B cell (primary cell): ENCODE measurements at regions not wholly inside any gene's neighbourhood (a gene's known extent, or its start where the extent isn't known, plus 50 kb on each side); places are given as distances from the start of the nearest gene placed in this dataset.

Source experiments
- ATAC-seq: fragments of 200-7000 bp; cut with Tn5 transposase; one replicate; pipeline ENCODE4 v1.10.0; 2021; ENCODE audit warnings: low read depth, mild to moderate bottlenecking, moderate number of reproducible peaks, moderate library complexity
- CTCF ChIA-PET: fragments of 350-600 bp; sonication (Branson Sonifier 250); formaldehyde crosslinking; loops from one replicate; lab custom pipeline; 2021; ENCODE audit warnings: antibody characterized with exemption, inconsistent platforms; lab: Charles Lee
- POLR2A ChIA-PET: fragments of 350-600 bp; sonication (Branson Sonifier 250); formaldehyde crosslinking; loops from one replicate; lab custom pipeline; 2021; ENCODE audit warnings: antibody characterized with exemption; lab: Charles Lee
- DNase-seq: peaks from one replicate; pipeline ENCODE4 v3.0.0; 2013
- H2AFZ ChIP-seq: 2 replicates; pipeline ENCODE4 v1.6.1; 2012; ENCODE audit warnings: mild to moderate bottlenecking, low read depth, low read length; ENCODE audit not compliant: insufficient read depth, poor library complexity, severe bottlenecking
- H3K27ac ChIP-seq, 2 donors: 1 replicate in 1 of 2; 2 replicates in 1 of 2; pipeline ENCODE4 v1.5.1; 2012 to 2013; ENCODE audit warnings: low read length in 2 of 2, mild to moderate bottlenecking in 2 of 2, moderate library complexity in 1 of 2
- H3K27me3 ChIP-seq, 4 experiments: fragments of 200-600 bp in 1 of 4; sonication (generic) in 1 of 4; replicated peaks in 1 of 4; 1 replicate in 2 of 4; 2 replicates in 2 of 4; pipeline versions ENCODE4 v1.6.1 to v1.7.0; 2013 to 2016; ENCODE audit warnings: low read length in 3 of 4, mild to moderate bottlenecking in 2 of 4, mixed read lengths in 1 of 4, moderate library complexity in 1 of 4; ENCODE audit not compliant: insufficient read depth in 4 of 4, control insufficient read depth in 3 of 4; ENCODE audit errors: control extremely low read depth in 1 of 4
- H3K36me3 ChIP-seq, 2 experiments: replicated peaks in 1 of 2; 1 replicate in 1 of 2; 2 replicates in 1 of 2; pipeline versions ENCODE4 v1.6.1 to v1.7.1; 2013; ENCODE audit warnings: low read length in 1 of 2; ENCODE audit not compliant: insufficient read depth in 2 of 2, control insufficient read depth in 1 of 2; ENCODE audit errors: control extremely low read depth in 1 of 2, extremely low read depth in 1 of 2
- H3K4me1 ChIP-seq, 2 donors: fragments of 200-600 bp in 1 of 2; sonication (generic) in 1 of 2; 1 replicate in 1 of 2; 2 replicates in 1 of 2; pipeline versions ENCODE4 v1.5.1 to v1.6.1; 2013 to 2017; ENCODE audit warnings: low read length in 2 of 2; ENCODE audit not compliant: control insufficient read depth in 2 of 2, insufficient read depth in 2 of 2
- H3K4me2 ChIP-seq: replicated peaks from 2 replicates; pipeline ENCODE3; 2012; ENCODE audit warnings: mild to moderate bottlenecking, low read depth, low read length; ENCODE audit not compliant: poor library complexity, severe bottlenecking
- H3K4me3 ChIP-seq, 5 experiments: fragments of 200-600 bp in 1 of 5; sonication (generic) in 1 of 5; 1 replicate in 3 of 5; 2 replicates in 2 of 5; pipeline versions ENCODE4 v1.5.1 to v1.7.0; 2011 to 2016; ENCODE audit warnings: low read length in 4 of 5, mild to moderate bottlenecking in 4 of 5, low read depth in 2 of 5, control low read depth in 1 of 5, moderate library complexity in 1 of 5; ENCODE audit not compliant: insufficient read depth in 1 of 5; ENCODE audit errors: control extremely low read depth in 1 of 5, extremely low read depth in 1 of 5
- H3K79me2 ChIP-seq: fragments of 200-600 bp; sonication (generic); one replicate; pipeline ENCODE4 v1.6.0; 2016; ENCODE audit warnings: low read length; ENCODE audit not compliant: control insufficient read depth, insufficient read depth
- H3K9ac ChIP-seq: fragments of 200-600 bp; sonication (generic); 2 replicates; pipeline ENCODE4 v1.6.1; 2017; ENCODE audit warnings: mild to moderate bottlenecking, low read length, moderate library complexity
- H3K9me3 ChIP-seq, 3 donors: one replicate each; pipeline versions ENCODE4 v1.6.1 to v1.7.1; 2013; ENCODE audit warnings: low read length in 2 of 3; ENCODE audit not compliant: control insufficient read depth in 2 of 3, insufficient read depth in 1 of 3; ENCODE audit errors: control extremely low read depth in 1 of 3
- H4K20me1 ChIP-seq: 2 replicates; pipeline ENCODE4 v1.6.0; 2012; ENCODE audit warnings: mild to moderate bottlenecking, low read length; ENCODE audit not compliant: insufficient read depth, control insufficient read depth, poor library complexity, severe bottlenecking
- H3K27ac Mint-ChIP-seq: one replicate; pipeline ENCODE4 v1.8.0; 2021; ENCODE audit warnings: mixed read lengths
- H3K27me3 Mint-ChIP-seq: one replicate; pipeline ENCODE4 v1.8.0; 2021; ENCODE audit warnings: mixed read lengths
- H3K4me1 Mint-ChIP-seq: one replicate; pipeline ENCODE4 v1.8.0; 2021; ENCODE audit warnings: mixed read lengths
- H3K4me3 Mint-ChIP-seq: one replicate; pipeline ENCODE4 v1.8.0; 2021; ENCODE audit warnings: mixed read lengths
- H3K9me3 Mint-ChIP-seq: one replicate; pipeline ENCODE4 v1.8.0; 2022; ENCODE audit warnings: mixed read lengths; ENCODE audit not compliant: insufficient read depth
- CTCF ChIP-seq: fragments of 200-600 bp; IDR thresholded peaks from one replicate; pipeline ENCODE4 v1.8.0; 2022; ENCODE audit warnings: antibody characterized with exemption, mild to moderate bottlenecking
- EZH2 ChIP-seq: IDR thresholded peaks from 2 replicates; pipeline ENCODE4 v1.6.1; 2012; ENCODE audit warnings: borderline replicate concordance, low read depth, mild to moderate bottlenecking, moderate library complexity, low read length; ENCODE audit not compliant: insufficient read depth, poor library complexity, severe bottlenecking
- WGBS: methylation state at CpG from one replicate; pipeline ENCODE4 v1.1.5; 2013; ENCODE audit warnings: missing lambda C conversion rate; ENCODE audit not compliant: insufficient coverage; 5-methylcytosine and 5-hydroxymethylcytosine counted together
- intact Hi-C: fragments of 100-400 bp; cut with micrococcal nuclease; formaldehyde crosslinking; loops from one replicate; pipeline ENCODE4 v1.10.0; 2022

- CTCF ChIA-PET = no interaction called here
- TF ChIP-seq CTCF (no peak), EZH2 (no peak)
- H3K4me1 Mint-ChIP-seq = no peaks in the 10 kb centered on the region
- H3K9ac ChIP-seq = no peak overlapping the region
- no peaks in the 10 kb centered on the region for H3K27me3 ChIP-seq
- no peaks in the 10 kb centered on the region for H3K9me3 Mint-ChIP-seq
- peaks cover 0 to 2% (median 0%) of the 10 kb centered on the region in 3 donors for H3K9me3 ChIP-seq
- H3K36me3 ChIP-seq = no peaks in the 10 kb centered on the region
- H4K20me1 ChIP-seq = no peaks in the 10 kb centered on the region
- no peak overlapping the region for H3K4me3 Mint-ChIP-seq
- H3K27ac ChIP-seq = no peak overlapping the region
- no peak overlapping the region for H3K4me2 ChIP-seq
- no peaks in the 10 kb centered on the region for H3K4me1 ChIP-seq
- H3K4me3 ChIP-seq = no peak overlapping the region
- intact Hi-C loops = no loop called here
- no peak overlapping the region for H3K27ac Mint-ChIP-seq
- no CpG with 5 or more reads among the region's 1 CpG for WGBS
- POLR2A ChIA-PET = no interaction called here
- no peaks in the 10 kb centered on the region for H3K79me2 ChIP-seq
- DNase-seq (no peak), ATAC-seq (no peak)
- H3K27me3 Mint-ChIP-seq = no peaks in the 10 kb centered on the region
- no peak overlapping the region for H2AFZ ChIP-seq
Observed at GRCh38 chr13:88104576-88104975, 433.4 kb downstream of the SLITRK5 start.

- no peaks in the 10 kb centered on the region for H3K9me3 ChIP-seq
- no peak overlapping the region for H3K4me3 ChIP-seq
- ATAC-seq (no peak), DNase-seq (no peak)
- no peaks in the 10 kb centered on the region for H3K9me3 Mint-ChIP-seq
- H3K27ac ChIP-seq = no peak overlapping the region
- WGBS = no CpG with 5 or more reads among the region's 6 CpGs
- no peaks in the 10 kb centered on the region for H3K27me3 Mint-ChIP-seq
- no peak overlapping the region for H3K9ac ChIP-seq
- TF ChIP-seq EZH2 = no peak
- no peaks in the 10 kb centered on the region for H3K79me2 ChIP-seq
- H3K4me2 ChIP-seq = no peak overlapping the region
- no peaks in the 10 kb centered on the region for H4K20me1 ChIP-seq
- ChIA-PET CTCF (no interaction called here), POLR2A (no interaction called here)
- H3K27me3 ChIP-seq = no peaks in the 10 kb centered on the region
- H3K4me1 ChIP-seq = peaks cover 0 to 3% of the 10 kb centered on the region in 2 donors
- H2AFZ ChIP-seq = peak overlapping the region; percentile 5
- H3K27ac Mint-ChIP-seq = no peak overlapping the region
- peaks cover 2% of the 10 kb centered on the region for H3K4me1 Mint-ChIP-seq
- no peak overlapping the region for H3K4me3 Mint-ChIP-seq
- intact Hi-C loops = no loop called here
- H3K36me3 ChIP-seq = no peaks in the 10 kb centered on the region
Observed at GRCh38 chr13:88107570-88107969, 436.4 kb downstream of the SLITRK5 start.
